ENCODE measurements at regions not wholly inside any gene's neighbourhood (a gene's known extent, or its start where the extent isn't known, plus 50 kb on each side); places are given as distances from the start of the nearest gene placed in this dataset.
"Not testable (repeated sequence)": the region's sequence is repeated elsewhere in the genome, so short reads cannot be mapped to it uniquely, and the experiment has no call there.

DNA sequence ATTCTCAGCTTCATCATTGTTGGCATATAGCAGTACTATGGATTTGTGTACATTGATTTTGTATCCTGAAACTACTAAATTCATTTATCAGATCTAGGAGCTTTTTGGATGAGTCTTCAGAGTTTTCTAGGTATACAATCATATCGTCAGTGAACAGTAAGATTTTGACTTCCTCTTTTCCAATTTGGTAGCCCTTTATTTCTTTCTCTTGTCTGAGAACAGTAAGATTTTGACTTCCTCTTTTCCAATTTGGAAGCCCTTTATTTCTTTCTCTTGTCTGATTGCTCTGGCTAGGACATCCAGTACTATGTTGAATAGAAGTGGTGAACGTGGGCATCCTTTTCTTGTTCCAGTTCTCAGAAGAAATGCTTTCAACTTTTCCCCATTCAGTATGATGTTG lies 140.4 kb upstream of the B3GAT2 start:
- not testable (repeated sequence) for TF ChIP-seq ZNF274 (IDR thresholded peaks at IDR 0.05; ENCODE audit: low read depth, low read length); YY1 (IDR thresholded peaks at IDR 0.05; ENCODE audit: insufficient read depth, insufficient read length); SUZ12 (IDR thresholded peaks at IDR 0.05; ENCODE audit: extremely low read depth, insufficient read depth, insufficient read length)

Measured in NT2/D1 (cell line).